H54 (cell line): ENCODE measurements at regions not wholly inside any gene's neighbourhood (a gene's known extent, or its start where the extent isn't known, plus 50 kb on each side); places are given as distances from the start of the nearest gene placed in this dataset.

Experiments used
- DNase-seq: peaks from one replicate; pipeline ENCODE4 v3.0.0; 2011; ENCODE audit warnings: low spot score, mixed read lengths; ENCODE audit not compliant: insufficient read length
- FAIRE-seq: peaks from 3 replicates; lab custom pipeline; 2011; peaks lifted over from hg19 to GRCh38; lab: Jason Lieb, UNC
- POLR2A ChIP-seq: IDR thresholded peaks from 2 replicates; pipeline ENCODE4 v1.6.1; 2011; ENCODE audit warnings: low read depth, mild to moderate bottlenecking, low read length

- no peak for FAIRE-seq
- no peak for TF ChIP-seq POLR2A
- no peak for DNase-seq
Measured at GRCh38 chr4:106493086-106493485, 124.5 kb upstream of the GIMD1 start.

- DNase-seq (no peak), FAIRE-seq (no peak)
- no peak for TF ChIP-seq POLR2A
Measured at GRCh38 chr4:106486533-106486932, 118.0 kb upstream of the GIMD1 start.

GRCh38 chr4:106481801-106482200 lies 113.2 kb upstream of the GIMD1 start:
- TF ChIP-seq POLR2A = no peak
- DNase-seq = no peak
- FAIRE-seq = no peak

- FAIRE-seq = no peak
- TF ChIP-seq POLR2A = no peak
- no peak for DNase-seq
Measured at GRCh38 chr4:106478152-106478551, 109.6 kb upstream of the GIMD1 start.

GRCh38 chr4:106476741-106477140 lies 108.2 kb upstream of the GIMD1 start:
- DNase-seq (no peak), FAIRE-seq (no peak)
- TF ChIP-seq POLR2A = no peak

GRCh38 chr4:106473515-106473914 lies 104.9 kb upstream of the GIMD1 start:
- FAIRE-seq = no peak
- DNase-seq = no peak
- TF ChIP-seq POLR2A = no peak

- TF ChIP-seq POLR2A = no peak
Measured at GRCh38 chr4:106471151-106471550, 102.6 kb upstream of the GIMD1 start.

GRCh38 chr4:106463622-106464021 lies 95.0 kb upstream of the GIMD1 start:
- FAIRE-seq = no peak
- DNase-seq = no peak
- TF ChIP-seq POLR2A = no peak

More at GRCh38 chr4:106471151-106471550, 102.6 kb upstream of the GIMD1 start:
- DNase-seq = no peak
- FAIRE-seq = no peak

GRCh38 chr4:106454581-106454980 lies 86.0 kb upstream of the GIMD1 start:
- TF ChIP-seq POLR2A = no peak
- FAIRE-seq (no peak), DNase-seq (no peak)

GRCh38 chr4:106454021-106454420 lies 85.4 kb upstream of the GIMD1 start:
- FAIRE-seq (no peak), DNase-seq (no peak)
- TF ChIP-seq POLR2A = no peak

- FAIRE-seq = no peak
- TF ChIP-seq POLR2A = no peak
- no peak for DNase-seq
Measured at GRCh38 chr4:106451091-106451490, 82.5 kb upstream of the GIMD1 start.

GRCh38 chr4:106450249-106450648 lies 81.7 kb upstream of the GIMD1 start:
- FAIRE-seq = no peak
- no peak for DNase-seq
- no peak for TF ChIP-seq POLR2A

GRCh38 chr4:106444557-106444956 lies 76.0 kb upstream of the GIMD1 start:
- TF ChIP-seq POLR2A = no peak
- DNase-seq (no peak), FAIRE-seq (no peak)

- no peak for TF ChIP-seq POLR2A
- FAIRE-seq (no peak), DNase-seq (no peak)
Measured at GRCh38 chr4:106430797-106431196, 62.2 kb upstream of the GIMD1 start.

GRCh38 chr4:106429885-106430284 lies 61.3 kb upstream of the GIMD1 start:
- no peak for TF ChIP-seq POLR2A
- no peak for DNase-seq
- no peak for FAIRE-seq

- TF ChIP-seq POLR2A = no peak
- DNase-seq (no peak), FAIRE-seq (no peak)
Measured at GRCh38 chr4:106426069-106426468, 57.5 kb upstream of the GIMD1 start.
